GM12872 (cell line): ENCODE measurements at regions not wholly inside any gene's neighbourhood (a gene's known extent, or its start where the extent isn't known, plus 50 kb on each side); places are given as distances from the start of the nearest gene placed in this dataset.

Experiments
- TF ChIP-seq, protein P1 (sequence below): IDR thresholded peaks from 3 replicates; pipeline ENCODE4 v1.5.1; 2011; ENCODE audit warnings: low read depth, mild to moderate bottlenecking, low read length, moderate library complexity; ENCODE audit not compliant: insufficient read depth

- TF ChIP-seq, protein P1, sequence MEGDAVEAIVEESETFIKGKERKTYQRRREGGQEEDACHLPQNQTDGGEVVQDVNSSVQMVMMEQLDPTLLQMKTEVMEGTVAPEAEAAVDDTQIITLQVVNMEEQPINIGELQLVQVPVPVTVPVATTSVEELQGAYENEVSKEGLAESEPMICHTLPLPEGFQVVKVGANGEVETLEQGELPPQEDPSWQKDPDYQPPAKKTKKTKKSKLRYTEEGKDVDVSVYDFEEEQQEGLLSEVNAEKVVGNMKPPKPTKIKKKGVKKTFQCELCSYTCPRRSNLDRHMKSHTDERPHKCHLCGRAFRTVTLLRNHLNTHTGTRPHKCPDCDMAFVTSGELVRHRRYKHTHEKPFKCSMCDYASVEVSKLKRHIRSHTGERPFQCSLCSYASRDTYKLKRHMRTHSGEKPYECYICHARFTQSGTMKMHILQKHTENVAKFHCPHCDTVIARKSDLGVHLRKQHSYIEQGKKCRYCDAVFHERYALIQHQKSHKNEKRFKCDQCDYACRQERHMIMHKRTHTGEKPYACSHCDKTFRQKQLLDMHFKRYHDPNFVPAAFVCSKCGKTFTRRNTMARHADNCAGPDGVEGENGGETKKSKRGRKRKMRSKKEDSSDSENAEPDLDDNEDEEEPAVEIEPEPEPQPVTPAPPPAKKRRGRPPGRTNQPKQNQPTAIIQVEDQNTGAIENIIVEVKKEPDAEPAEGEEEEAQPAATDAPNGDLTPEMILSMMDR, result no peak
These were observed 113.5 kb downstream of the NREP start for GRCh38 chr5:111643499-111643898.

- TF ChIP-seq, protein P1, result no peak
These were observed 115.3 kb downstream of the NREP start for GRCh38 chr5:111641533-111642233.

GRCh38 chr5:111639912-111640311 lies 117.1 kb downstream of the NREP start:
- TF ChIP-seq, protein P1, result no peak

GRCh38 chr5:111636736-111637135 lies 120.3 kb downstream of the NREP start:
- TF ChIP-seq, protein P1, result no peak

- TF ChIP-seq, protein P1, result no peak
These were observed 121.0 kb downstream of the NREP start for GRCh38 chr5:111635916-111636570.

- TF ChIP-seq, protein P1, result no peak
These were observed 121.7 kb downstream of the NREP start for GRCh38 chr5:111635151-111635902.

- TF ChIP-seq, protein P1, result no peak
These were observed 119.0 kb upstream of the STARD4 start for GRCh38 chr5:111631328-111631727.
